Psoas muscle (tissue), 7 donors: ENCODE measurements at regions not wholly inside any gene's neighbourhood (a gene's known extent, or its start where the extent isn't known, plus 50 kb on each side); places are given as distances from the start of the nearest gene placed in this dataset.
"Not testable (repeated sequence)": the region's sequence is repeated elsewhere in the genome, so short reads cannot be mapped to it uniquely, and the experiment has no call there.

ENCODE experiments used
- ATAC-seq, 4 donors: fragments of 200-7000 bp; cut with Tn5 transposase; one replicate each; pipeline ENCODE4 v1.9.1; 2020; ENCODE audit warnings: moderate library complexity in 3 of 4, mild to moderate bottlenecking in 2 of 4
- DNase-seq, 2 donors: peaks; one replicate each; pipeline ENCODE4 v3.0.0-alpha.2; 2020
- H3K27ac ChIP-seq: fragments of 200-600 bp; one replicate; pipeline ENCODE4 v1.8.0; 2022
- H3K27me3 ChIP-seq, 3 donors: fragments of 200-600 bp in 1 of 3; one replicate each; pipeline versions ENCODE4 v1.6.1 to v1.8.0; 2013 to 2022; ENCODE audit warnings: low read length in 2 of 3, mild to moderate bottlenecking in 2 of 3, moderate library complexity in 1 of 3; ENCODE audit not compliant: insufficient read depth in 3 of 3
- H3K36me3 ChIP-seq, 2 donors: fragments of 200-600 bp in 1 of 2; one replicate each; pipeline versions ENCODE4 v1.6.1 to v1.8.0; 2013 to 2022; ENCODE audit warnings: low read depth in 1 of 2, mild to moderate bottlenecking in 1 of 2, moderate library complexity in 1 of 2; ENCODE audit not compliant: insufficient read depth in 1 of 2
- H3K4me1 ChIP-seq: fragments of 200-600 bp; one replicate; pipeline ENCODE4 v1.8.0; 2022
- H3K4me3 ChIP-seq: fragments of 200-600 bp; one replicate; pipeline ENCODE4 v1.8.0; 2022; ENCODE audit warnings: mild to moderate bottlenecking
- H3K9me3 ChIP-seq: fragments of 200-600 bp; one replicate; pipeline ENCODE4 v1.8.0; 2022
- WGBS, 3 donors: extraction: QIAGEN DNeasy Blood & Tissue Kit; methylation state at CpG; one replicate each; pipeline versions ENCODE4 v1.1.6 to v1.1.7; 2013; 5-methylcytosine and 5-hydroxymethylcytosine counted together
- intact Hi-C, 2 donors: fragments of 100-400 bp; cut with DNase I; formaldehyde crosslinking; loops; one replicate each; pipeline versions ENCODE4 v1.11.0 to v1.14.2; 2022
- TF ChIP-seq, protein P1 (sequence below): fragments of 200-600 bp; IDR thresholded peaks from one replicate; pipeline ENCODE4 v1.8.0; 2022; ENCODE audit warnings: antibody characterized with exemption
- donor health status: healthy with polysubstance abuse.
- donor health status: DM: no; HTN: no; CAD: no; lungs with moderate emphysema.
- donor health status: Bipolar disorder and iron deficiency.
- donor health status: healthy.
- donor health status: DM: yes; HTN: yes; CAD: no.
- donor health status: DM: no; HTN: no; CAD: no.
- donor health status: DM: yes; HTN: yes; CAD: no.

GRCh38 chr3:113377158-113377557 lies 64.1 kb downstream of the CFAP44 start:
- intact Hi-C loops = no loop called here
- ATAC-seq (no peak), DNase-seq (no peak)
- Histone ChIP-seq H3K4me3 (no peak overlapping the region), H3K36me3 (peaks cover 0 to 3% of the 10 kb centered on the region in 2 donors), H3K4me1 (no peaks in the 10 kb centered on the region), H3K9me3 (no peaks in the 10 kb centered on the region), H3K27me3 (no peaks in the 10 kb centered on the region), H3K27ac (no peak overlapping the region)
- TF ChIP-seq, protein P1, sequence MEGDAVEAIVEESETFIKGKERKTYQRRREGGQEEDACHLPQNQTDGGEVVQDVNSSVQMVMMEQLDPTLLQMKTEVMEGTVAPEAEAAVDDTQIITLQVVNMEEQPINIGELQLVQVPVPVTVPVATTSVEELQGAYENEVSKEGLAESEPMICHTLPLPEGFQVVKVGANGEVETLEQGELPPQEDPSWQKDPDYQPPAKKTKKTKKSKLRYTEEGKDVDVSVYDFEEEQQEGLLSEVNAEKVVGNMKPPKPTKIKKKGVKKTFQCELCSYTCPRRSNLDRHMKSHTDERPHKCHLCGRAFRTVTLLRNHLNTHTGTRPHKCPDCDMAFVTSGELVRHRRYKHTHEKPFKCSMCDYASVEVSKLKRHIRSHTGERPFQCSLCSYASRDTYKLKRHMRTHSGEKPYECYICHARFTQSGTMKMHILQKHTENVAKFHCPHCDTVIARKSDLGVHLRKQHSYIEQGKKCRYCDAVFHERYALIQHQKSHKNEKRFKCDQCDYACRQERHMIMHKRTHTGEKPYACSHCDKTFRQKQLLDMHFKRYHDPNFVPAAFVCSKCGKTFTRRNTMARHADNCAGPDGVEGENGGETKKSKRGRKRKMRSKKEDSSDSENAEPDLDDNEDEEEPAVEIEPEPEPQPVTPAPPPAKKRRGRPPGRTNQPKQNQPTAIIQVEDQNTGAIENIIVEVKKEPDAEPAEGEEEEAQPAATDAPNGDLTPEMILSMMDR = no peak

DNA sequence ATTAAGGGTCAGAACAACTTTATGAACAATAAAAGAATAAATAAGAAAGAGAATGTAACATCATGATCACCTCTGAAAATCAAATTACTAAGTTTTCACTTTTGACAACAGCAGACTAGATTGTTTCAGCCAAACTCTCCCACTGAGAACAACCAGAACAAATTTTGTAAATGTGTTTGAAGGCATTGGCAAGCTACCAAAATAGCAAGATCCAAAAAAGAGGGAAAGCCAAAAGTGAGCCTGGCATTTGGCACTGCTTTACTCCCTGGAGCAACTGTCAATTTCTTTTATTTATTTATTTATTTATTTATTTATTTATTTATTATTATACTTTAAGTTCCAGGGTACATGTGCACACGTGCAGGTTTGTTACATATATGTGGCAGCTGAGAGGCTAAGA lies 67.2 kb downstream of the CFAP44 start:
- TF ChIP-seq, protein P1 = no peak
- WGBS, 3 donors = 48 to 71% (median 48%) methylated on average over 1 of the region's 1 CpG
- Histone ChIP-seq H3K36me3 (no peaks in the 10 kb centered on the region), H3K9me3 (no peaks in the 10 kb centered on the region), H3K4me3 (no peak overlapping the region), H3K27ac (no peak overlapping the region), H3K4me1 (no peaks in the 10 kb centered on the region), H3K27me3 (no peaks in the 10 kb centered on the region)
- DNase-seq = no peak
- no peak for ATAC-seq
- intact Hi-C loops = no loop called here

- WGBS, 3 donors = 84 to 89% (median 85%) methylated on average over 7 of the region's 7 CpGs
- ATAC-seq, H3K9me3 ChIP-seq, H3K36me3 ChIP-seq, H3K4me1 ChIP-seq, H3K4me3 ChIP-seq, H3K27ac ChIP-seq, H3K27me3 ChIP-seq, DNase-seq, intact Hi-C loops: not testable (repeated sequence)
Observed at GRCh38 chr3:113366800-113367199, 74.5 kb downstream of the CFAP44 start.

GRCh38 chr3:113355340-113355739 lies 86.0 kb downstream of the CFAP44 start:
- intact Hi-C loops = not testable (repeated sequence)
- 96 to 98% (median 97%) methylated on average over 5 of the region's 5 CpGs for WGBS, 3 donors

DNA sequence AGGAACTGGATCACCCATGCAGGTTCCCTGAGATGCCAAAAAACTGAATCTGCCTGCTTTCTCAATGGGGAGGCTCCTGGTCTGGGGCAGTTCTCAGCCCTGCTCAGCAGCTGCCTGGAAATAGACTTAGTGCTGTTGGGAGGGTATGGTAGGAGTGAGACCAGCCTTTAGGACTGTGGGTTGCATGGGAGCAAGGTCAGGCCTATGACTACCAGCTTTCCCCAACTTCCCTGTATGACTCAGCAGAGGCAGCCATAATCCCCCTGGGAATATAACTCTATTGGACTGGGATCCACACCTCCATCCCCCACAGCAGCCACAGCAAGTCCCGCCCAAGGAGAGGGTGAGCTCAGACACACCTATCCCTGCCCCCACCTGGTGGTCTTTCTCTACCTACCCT lies 87.0 kb downstream of the CFAP44 start:
- no peak for DNase-seq
- Histone ChIP-seq H3K4me3 (no peak overlapping the region), H3K36me3 (no peaks in the 10 kb centered on the region), H3K27ac (no peak overlapping the region), H3K4me1 (no peaks in the 10 kb centered on the region), H3K27me3 (no peaks in the 10 kb centered on the region), H3K9me3 (no peaks in the 10 kb centered on the region)
- WGBS, 3 donors = 90 to 100% (median 94%) methylated on average over 1 of the region's 1 CpG
- no peak for ATAC-seq
- TF ChIP-seq, protein P1 = no peak
- intact Hi-C loops = no loop called here

More at GRCh38 chr3:113355340-113355739, 86.0 kb downstream of the CFAP44 start:
- not testable (repeated sequence) for H3K36me3 ChIP-seq, DNase-seq, H3K4me3 ChIP-seq, ATAC-seq, H3K27me3 ChIP-seq, H3K27ac ChIP-seq, H3K4me1 ChIP-seq, H3K9me3 ChIP-seq

GRCh38 chr3:113353678-113354077 lies 87.6 kb downstream of the CFAP44 start:
- WGBS, 3 donors = 36 to 65% (median 51%) methylated on average over 1 of the region's 1 CpG
- intact Hi-C loops = no loop called here
- H3K36me3 ChIP-seq = no peaks in the 10 kb centered on the region
- H3K27ac ChIP-seq = no peak overlapping the region
- no peaks in the 10 kb centered on the region for H3K4me1 ChIP-seq
- no peaks in the 10 kb centered on the region for H3K27me3 ChIP-seq
- ATAC-seq (no peak), DNase-seq (no peak)
- H3K9me3 ChIP-seq = no peaks in the 10 kb centered on the region
- no peak overlapping the region for H3K4me3 ChIP-seq
- TF ChIP-seq, protein P1 = no peak
